Psoas muscle (tissue), 7 donors: ENCODE measurements at regions not wholly inside any gene's neighbourhood (a gene's known extent, or its start where the extent isn't known, plus 50 kb on each side); places are given as distances from the start of the nearest gene placed in this dataset.

Source experiments
- ATAC-seq, 4 donors: fragments of 200-7000 bp; cut with Tn5 transposase; one replicate each; pipeline ENCODE4 v1.9.1; 2020; ENCODE audit warnings: moderate library complexity in 3 of 4, mild to moderate bottlenecking in 2 of 4
- DNase-seq, 2 donors: peaks; one replicate each; pipeline ENCODE4 v3.0.0-alpha.2; 2020
- H3K27ac ChIP-seq: fragments of 200-600 bp; one replicate; pipeline ENCODE4 v1.8.0; 2022
- H3K27me3 ChIP-seq, 3 donors: fragments of 200-600 bp in 1 of 3; one replicate each; pipeline versions ENCODE4 v1.6.1 to v1.8.0; 2013 to 2022; ENCODE audit warnings: low read length in 2 of 3, mild to moderate bottlenecking in 2 of 3, moderate library complexity in 1 of 3; ENCODE audit not compliant: insufficient read depth in 3 of 3
- H3K36me3 ChIP-seq, 2 donors: fragments of 200-600 bp in 1 of 2; one replicate each; pipeline versions ENCODE4 v1.6.1 to v1.8.0; 2013 to 2022; ENCODE audit warnings: low read depth in 1 of 2, mild to moderate bottlenecking in 1 of 2, moderate library complexity in 1 of 2; ENCODE audit not compliant: insufficient read depth in 1 of 2
- H3K4me1 ChIP-seq: fragments of 200-600 bp; one replicate; pipeline ENCODE4 v1.8.0; 2022
- H3K4me3 ChIP-seq: fragments of 200-600 bp; one replicate; pipeline ENCODE4 v1.8.0; 2022; ENCODE audit warnings: mild to moderate bottlenecking
- H3K9me3 ChIP-seq: fragments of 200-600 bp; one replicate; pipeline ENCODE4 v1.8.0; 2022
- CTCF ChIP-seq: fragments of 200-600 bp; IDR thresholded peaks from one replicate; pipeline ENCODE4 v1.8.0; 2022; ENCODE audit warnings: antibody characterized with exemption
- WGBS, 3 donors: extraction: QIAGEN DNeasy Blood & Tissue Kit; methylation state at CpG; one replicate each; pipeline versions ENCODE4 v1.1.6 to v1.1.7; 2013; 5-methylcytosine and 5-hydroxymethylcytosine counted together
- intact Hi-C, 2 donors: fragments of 100-400 bp; cut with DNase I; formaldehyde crosslinking; loops; one replicate each; pipeline versions ENCODE4 v1.11.0 to v1.14.2; 2022
- donor health status: healthy with polysubstance abuse.
- donor health status: DM: no; HTN: no; CAD: no; lungs with moderate emphysema.
- donor health status: Bipolar disorder and iron deficiency.
- donor health status: healthy.
- donor health status: DM: yes; HTN: yes; CAD: no.
- donor health status: DM: no; HTN: no; CAD: no.
- donor health status: DM: yes; HTN: yes; CAD: no.

DNA sequence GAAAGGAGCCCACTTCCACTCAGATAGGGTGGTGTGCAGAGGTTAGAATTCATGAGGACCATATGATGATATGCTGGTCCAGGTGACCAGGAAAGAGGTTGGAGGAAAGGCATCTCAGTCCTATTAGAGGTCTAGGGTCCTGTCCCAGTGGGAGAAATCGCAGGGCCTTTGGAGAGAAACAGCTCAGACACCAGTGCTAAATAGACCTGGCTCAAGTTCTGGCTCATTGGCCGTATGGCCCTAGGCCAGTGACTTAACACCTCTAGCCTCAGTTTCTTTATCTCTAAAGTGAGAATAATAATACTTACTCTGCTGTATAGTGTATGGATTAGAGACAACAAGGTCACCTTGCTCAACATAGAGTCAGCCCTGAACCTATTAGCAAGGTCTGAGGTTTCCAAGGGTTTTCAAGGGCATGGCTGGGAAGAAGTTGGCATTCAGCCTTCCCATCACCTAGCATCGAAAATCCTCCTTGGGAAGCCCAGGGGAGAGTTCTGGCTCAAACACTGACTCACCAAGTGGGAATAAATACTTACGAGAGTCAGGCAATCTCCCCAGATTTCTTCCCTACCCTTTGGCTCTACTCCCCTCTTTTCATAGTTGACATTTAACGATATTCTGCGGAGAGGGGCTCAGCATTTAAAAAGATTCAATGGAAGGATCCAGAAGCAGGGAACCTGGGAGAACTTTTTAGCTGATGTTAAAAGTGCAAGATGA is 473.1 kb upstream of the PODXL start:
- WGBS, 3 donors = 43 to 67% (median 57%) methylated on average over 6 of the region's 6 CpGs

GRCh38 chr7:132028144-132028920 is 471.9 kb upstream of the PODXL start:
- intact Hi-C loops = no loop called here
- WGBS, 3 donors = 84 to 88% (median 86%) methylated on average over 7 of the region's 7 CpGs

More for the DNA sequence above, 473.1 kb upstream of the PODXL start:
- Histone ChIP-seq H3K27ac (no peak overlapping the region), H3K36me3 (no peaks in the 10 kb centered on the region), H3K4me3 (no peak overlapping the region), H3K27me3 (no peaks in the 10 kb centered on the region), H3K4me1 (no peaks in the 10 kb centered on the region), H3K9me3 (no peaks in the 10 kb centered on the region)
- ATAC-seq = no peak
- DNase-seq = no peak
- no peak for TF ChIP-seq CTCF
- intact Hi-C loops = no loop called here

DNA sequence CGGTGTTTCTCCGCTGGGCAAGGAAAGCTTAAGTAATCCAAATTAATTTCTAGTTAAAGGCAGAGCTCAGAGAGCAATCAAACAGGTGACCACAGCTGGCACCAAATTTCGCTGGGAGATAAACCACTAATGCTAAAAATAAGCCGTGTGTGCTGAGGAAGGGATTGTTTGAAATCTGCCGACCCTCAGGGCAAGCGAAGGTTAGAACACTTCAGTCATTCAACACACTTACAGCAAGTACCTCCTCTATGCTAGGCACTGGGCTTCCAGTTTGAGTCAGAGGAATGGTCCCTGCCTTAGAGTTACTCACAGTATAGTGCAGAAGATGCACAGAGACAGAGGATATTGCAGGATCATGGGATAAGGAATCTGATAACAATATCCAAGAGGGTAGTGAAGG is 467.9 kb upstream of the PODXL start:
- Histone ChIP-seq H3K4me3 (no peak overlapping the region), H3K27me3 (no peaks in the 10 kb centered on the region), H3K27ac (no peak overlapping the region), H3K9me3 (no peaks in the 10 kb centered on the region), H3K36me3 (no peaks in the 10 kb centered on the region), H3K4me1 (no peaks in the 10 kb centered on the region)
- intact Hi-C loops = no loop called here
- ATAC-seq (no peak), DNase-seq (no peak)
- no peak for TF ChIP-seq CTCF
- 31 to 42% (median 35%) methylated on average over 6 of the region's 6 CpGs for WGBS, 3 donors

More at GRCh38 chr7:132028144-132028920, 471.9 kb upstream of the PODXL start:
- H3K27ac ChIP-seq = no peak overlapping the region
- no peak overlapping the region for H3K4me3 ChIP-seq
- no peaks in the 10 kb centered on the region for H3K9me3 ChIP-seq
- no peak for ATAC-seq
- H3K36me3 ChIP-seq = no peaks in the 10 kb centered on the region
- no peak for DNase-seq
- no peaks in the 10 kb centered on the region for H3K27me3 ChIP-seq
- no peak for TF ChIP-seq CTCF
- no peaks in the 10 kb centered on the region for H3K4me1 ChIP-seq

DNA sequence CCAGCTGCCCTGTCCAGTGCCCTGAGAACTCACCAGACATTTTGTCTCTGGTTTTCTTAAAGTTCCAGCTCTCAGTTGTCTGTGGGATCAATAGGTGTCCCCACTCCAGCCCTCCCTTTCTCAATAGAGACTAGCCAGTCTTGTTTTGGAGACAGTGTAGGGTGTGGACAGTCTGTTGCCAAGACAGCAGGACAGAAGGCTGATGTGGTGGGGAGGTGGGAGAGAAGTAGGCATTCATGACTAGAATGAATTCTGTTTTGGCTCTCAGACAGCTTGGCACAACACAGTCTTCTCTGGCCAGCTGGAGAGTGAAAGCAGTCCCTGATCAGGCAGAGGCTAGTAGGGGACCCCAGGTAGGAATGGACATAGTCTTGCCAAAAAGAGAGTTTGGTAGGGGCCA is 467.0 kb upstream of the PODXL start:
- no peaks in the 10 kb centered on the region for H3K36me3 ChIP-seq
- H3K4me1 ChIP-seq = no peaks in the 10 kb centered on the region
- intact Hi-C loops = no loop called here
- ATAC-seq = no peak
- H3K27me3 ChIP-seq = no peaks in the 10 kb centered on the region
- DNase-seq = no peak
- no peak for TF ChIP-seq CTCF
- no peak overlapping the region for H3K4me3 ChIP-seq
- no peaks in the 10 kb centered on the region for H3K9me3 ChIP-seq
- no peak overlapping the region for H3K27ac ChIP-seq
